ENCODE measurements at regions not wholly inside any gene's neighbourhood (a gene's known extent, or its start where the extent isn't known, plus 50 kb on each side); places are given as distances from the start of the nearest gene placed in this dataset.

DNA sequence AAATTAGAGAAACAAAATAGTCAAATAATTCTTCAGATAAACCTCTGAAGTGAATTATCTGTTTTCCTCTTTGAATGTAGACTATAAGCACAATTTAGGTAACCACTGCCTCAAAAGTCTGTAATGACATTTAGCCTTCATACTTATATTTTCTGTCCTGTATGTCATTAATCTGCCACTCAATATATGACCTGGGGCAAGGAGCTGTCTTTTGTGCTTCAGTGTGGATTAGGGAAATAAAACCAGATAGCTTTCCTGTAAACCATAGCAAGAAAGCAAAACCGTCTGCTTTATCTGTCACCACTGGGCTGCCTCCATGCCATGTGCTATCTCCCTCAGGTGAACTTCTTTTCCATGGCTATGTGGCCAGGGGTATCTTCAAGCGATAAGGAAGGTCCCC is 606.6 kb upstream of the C9orf72 start:
- H3K27ac ChIP-seq = no peak overlapping the region
- TF ChIP-seq ZFX (IDR thresholded peaks at IDR 0.05) = no peak
- TF ChIP-seq, protein P1, sequence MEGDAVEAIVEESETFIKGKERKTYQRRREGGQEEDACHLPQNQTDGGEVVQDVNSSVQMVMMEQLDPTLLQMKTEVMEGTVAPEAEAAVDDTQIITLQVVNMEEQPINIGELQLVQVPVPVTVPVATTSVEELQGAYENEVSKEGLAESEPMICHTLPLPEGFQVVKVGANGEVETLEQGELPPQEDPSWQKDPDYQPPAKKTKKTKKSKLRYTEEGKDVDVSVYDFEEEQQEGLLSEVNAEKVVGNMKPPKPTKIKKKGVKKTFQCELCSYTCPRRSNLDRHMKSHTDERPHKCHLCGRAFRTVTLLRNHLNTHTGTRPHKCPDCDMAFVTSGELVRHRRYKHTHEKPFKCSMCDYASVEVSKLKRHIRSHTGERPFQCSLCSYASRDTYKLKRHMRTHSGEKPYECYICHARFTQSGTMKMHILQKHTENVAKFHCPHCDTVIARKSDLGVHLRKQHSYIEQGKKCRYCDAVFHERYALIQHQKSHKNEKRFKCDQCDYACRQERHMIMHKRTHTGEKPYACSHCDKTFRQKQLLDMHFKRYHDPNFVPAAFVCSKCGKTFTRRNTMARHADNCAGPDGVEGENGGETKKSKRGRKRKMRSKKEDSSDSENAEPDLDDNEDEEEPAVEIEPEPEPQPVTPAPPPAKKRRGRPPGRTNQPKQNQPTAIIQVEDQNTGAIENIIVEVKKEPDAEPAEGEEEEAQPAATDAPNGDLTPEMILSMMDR (conservative IDR thresholded peaks at IDR 0.05) = no peak

DNA sequence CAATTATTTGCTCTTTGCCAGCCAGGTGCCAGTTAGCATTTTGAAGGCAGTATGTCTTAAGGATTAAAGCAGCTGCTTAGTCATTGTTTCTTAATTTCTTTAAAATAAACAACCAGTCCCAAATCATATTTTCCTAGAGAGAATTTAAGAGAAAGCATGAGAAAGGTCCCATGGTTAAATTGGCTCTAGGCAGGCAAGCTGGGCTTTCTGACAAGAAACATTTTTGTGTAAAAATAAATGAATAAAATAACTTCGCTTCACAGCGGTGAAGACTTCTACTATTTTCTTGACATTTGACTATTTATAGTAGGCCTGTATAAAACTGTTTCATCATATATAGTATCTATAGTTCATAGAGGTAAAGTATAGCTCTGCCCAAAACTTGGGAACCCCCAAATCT is 617.7 kb upstream of the C9orf72 start:
- TF ChIP-seq, protein P1 (conservative IDR thresholded peaks at IDR 0.05) = no peak
- no peak for TF ChIP-seq ZFX (IDR thresholded peaks at IDR 0.05)

DNA sequence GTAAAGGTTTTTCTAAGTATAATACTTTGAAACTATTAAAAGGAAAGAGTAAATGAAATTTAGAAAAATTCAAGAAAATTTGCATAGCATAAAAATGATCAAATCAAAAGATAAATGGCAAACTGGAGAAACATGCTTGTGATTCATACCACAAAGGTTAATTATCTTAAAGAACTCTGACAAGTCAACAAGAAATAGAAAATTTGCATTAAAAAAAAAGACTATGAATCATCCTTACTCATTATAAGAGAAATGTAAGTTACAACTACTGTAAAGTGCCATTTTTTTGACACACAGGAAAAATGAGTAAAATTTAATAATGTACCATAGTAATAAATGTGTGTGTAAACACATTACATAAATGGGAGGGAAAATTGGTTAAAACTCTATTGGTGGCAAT is 624.4 kb upstream of the C9orf72 start:
- TF ChIP-seq, protein P1 (conservative IDR thresholded peaks at IDR 0.05) = no peak
- no peak for TF ChIP-seq ZFX (IDR thresholded peaks at IDR 0.05)
- no peak overlapping the region for H3K27ac ChIP-seq

More for the DNA sequence above, 617.7 kb upstream of the C9orf72 start:
- H3K27ac ChIP-seq = no peak overlapping the region

- TF ChIP-seq, protein P1 (conservative IDR thresholded peaks at IDR 0.05) = no peak
- TF ChIP-seq ZFX (IDR thresholded peaks at IDR 0.05) = no peak
- H3K27ac ChIP-seq = no peak overlapping the region
Measured at GRCh38 chr9:28203036-28203435, 629.8 kb upstream of the C9orf72 start.

- no peak overlapping the region for H3K27ac ChIP-seq
- TF ChIP-seq, protein P1 (conservative IDR thresholded peaks at IDR 0.05) = no peak
- TF ChIP-seq ZFX (IDR thresholded peaks at IDR 0.05) = no peak
Measured at GRCh38 chr9:28206280-28206679, 633.0 kb upstream of the C9orf72 start.

DNA sequence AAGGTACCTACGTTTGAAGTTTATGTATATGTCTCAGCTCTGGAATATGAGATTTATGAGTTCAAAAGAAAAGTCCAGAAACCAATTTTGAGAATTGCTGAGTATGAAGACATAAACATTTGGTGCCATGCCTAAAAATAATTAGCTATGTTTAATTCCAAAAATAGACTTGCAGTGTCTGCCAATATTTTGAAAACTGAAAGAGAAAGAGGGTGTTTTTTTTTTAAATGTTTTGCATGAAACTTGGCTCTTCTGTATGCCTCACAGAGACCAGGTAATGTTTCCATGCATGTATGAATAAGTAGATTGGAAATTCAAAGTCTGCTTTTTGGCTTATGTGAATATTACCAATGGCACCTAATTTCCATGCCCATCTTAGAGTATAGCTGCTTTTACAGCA is 634.4 kb upstream of the C9orf72 start:
- H3K27ac ChIP-seq = no peak overlapping the region
- TF ChIP-seq ZFX (IDR thresholded peaks at IDR 0.05) = no peak
- TF ChIP-seq, protein P1 (conservative IDR thresholded peaks at IDR 0.05) = no peak

- H3K27ac ChIP-seq = no peak overlapping the region
- TF ChIP-seq, protein P1 (conservative IDR thresholded peaks at IDR 0.05) = no peak
- no peak for TF ChIP-seq ZFX (IDR thresholded peaks at IDR 0.05)
Measured at GRCh38 chr9:28209130-28209529, 635.8 kb upstream of the C9orf72 start.

Measured in C4-2B (cell line).